GM18868 (cell line): ENCODE measurements at regions not wholly inside any gene's neighbourhood (a gene's known extent, or its start where the extent isn't known, plus 50 kb on each side); places are given as distances from the start of the nearest gene placed in this dataset.
"Not testable (repeated sequence)": the region's sequence is repeated elsewhere in the genome, so short reads cannot be mapped to it uniquely, and the experiment has no call there.

Source experiments
- ATAC-seq: cut with Tn5 transposase; IDR thresholded peaks from one replicate; pipeline ENCODE4 v1.9.1; 2021; ENCODE audit warnings: mild to moderate bottlenecking, moderate library complexity; ENCODE audit not compliant: unreplicated experiment

- no peak for ATAC-seq
Measured at GRCh38 chr15:70526221-70526973, 237.0 kb downstream of the UACA start.

GRCh38 chr15:70525551-70525950, 237.8 kb downstream of the UACA start:
- no peak for ATAC-seq

- ATAC-seq = no peak
Measured at GRCh38 chr15:70524470-70524869, 238.9 kb downstream of the UACA start.

GRCh38 chr15:70523616-70524015, 239.7 kb downstream of the UACA start:
- no peak for ATAC-seq

GRCh38 chr15:70523192-70523591, 240.2 kb downstream of the UACA start:
- no peak for ATAC-seq

GRCh38 chr15:70522323-70522966, 240.9 kb downstream of the UACA start:
- no peak for ATAC-seq

- no peak for ATAC-seq
Measured at GRCh38 chr15:70521576-70522322, 241.6 kb downstream of the UACA start.

- no peak for ATAC-seq
Measured at GRCh38 chr15:70519616-70520015, 243.7 kb downstream of the UACA start.

- ATAC-seq = no peak
Measured at GRCh38 chr15:70519004-70519365, 244.4 kb downstream of the UACA start.

GRCh38 chr15:70518201-70519003, 245.0 kb downstream of the UACA start:
- no peak for ATAC-seq

GRCh38 chr15:70517194-70517590, 246.2 kb downstream of the UACA start:
- no peak for ATAC-seq

GRCh38 chr15:70516408-70517193, 246.8 kb downstream of the UACA start:
- no peak for ATAC-seq

- no peak for ATAC-seq
Measured at GRCh38 chr15:70514251-70514650, 249.1 kb downstream of the UACA start.

GRCh38 chr15:70513819-70514218, 249.5 kb downstream of the UACA start:
- no peak for ATAC-seq

- ATAC-seq = peak; percentile 79
Measured at GRCh38 chr15:70512772-70513362, 250.5 kb downstream of the UACA start.

GRCh38 chr15:70511972-70512587, 251.3 kb downstream of the UACA start:
- not testable (repeated sequence) for ATAC-seq

- ATAC-seq = no peak
Measured at GRCh38 chr15:70510433-70510832, 252.9 kb downstream of the UACA start.

GRCh38 chr15:70509731-70510143, 253.6 kb downstream of the UACA start:
- no peak for ATAC-seq

GRCh38 chr15:70509282-70509662, 254.1 kb downstream of the UACA start:
- no peak for ATAC-seq
